IMR-90 (cell line): ENCODE measurements at regions not wholly inside any gene's neighbourhood (a gene's known extent, or its start where the extent isn't known, plus 50 kb on each side); places are given as distances from the start of the nearest gene placed in this dataset.

Experiments used
- ATAC-seq: fragments of 200-7000 bp; cut with Tn5 transposase; 2 replicates; pipeline ENCODE4 v1.9.1; 2020; ENCODE audit warnings: low read depth, mild to moderate bottlenecking, moderate library complexity
- BruUV-seq: library from RNA; stranded (reverse); fragments of 400-500 nt; replicated peaks from 2 replicates; lab custom pipeline; 2021; lab: Mats Ljungman, UMichigan
- CTCF ChIA-PET: fragments of 300-600 bp; formaldehyde crosslinking; extraction: SDS; loops from one replicate; lab custom pipeline; 2021; ENCODE audit warnings: antibody characterized with exemption; lab: Yijun Ruan, JAX
- POLR2A ChIA-PET: fragments of 300-600 bp; sonication (Branson Sonifier 250); formaldehyde crosslinking; loops from one replicate; lab custom pipeline; 2022; ENCODE audit warnings: antibody characterized with exemption; ENCODE audit not compliant: unreplicated experiment; lab: Charles Lee
- DNase-seq: peaks from one replicate; pipeline ENCODE4 v3.0.0; 2013
- H2AFZ ChIP-seq: replicated peaks from 2 replicates; pipeline ENCODE3; 2013; ENCODE audit warnings: low read length, mild to moderate bottlenecking; ENCODE audit not compliant: poor library complexity
- H2AK5ac ChIP-seq: 2 replicates; pipeline ENCODE4 v1.6.1; 2013; ENCODE audit warnings: low read depth, low read length, inconsistent platforms
- H2AK9ac ChIP-seq: replicated peaks from 2 replicates; pipeline ENCODE3; 2013; ENCODE audit warnings: mild to moderate bottlenecking, low read depth, low read length, moderate library complexity; ENCODE audit not compliant: poor library complexity
- H2BK120ac ChIP-seq: 2 replicates; pipeline ENCODE4 v1.6.1; 2013; ENCODE audit warnings: low read depth, low read length, inconsistent platforms
- H2BK15ac ChIP-seq: 3 replicates; pipeline ENCODE4 v1.6.1; 2013; ENCODE audit warnings: low read depth, low read length, inconsistent platforms
- H2BK20ac ChIP-seq: 2 replicates; pipeline ENCODE4 v1.6.1; 2013; ENCODE audit warnings: low read depth, mild to moderate bottlenecking, inconsistent platforms, low read length, moderate library complexity
- H2BK5ac ChIP-seq: 2 replicates; pipeline ENCODE4 v1.6.1; 2013; ENCODE audit warnings: mild to moderate bottlenecking, low read depth, low read length, inconsistent platforms; ENCODE audit not compliant: poor library complexity, severe bottlenecking
- H3K14ac ChIP-seq: replicated peaks from 2 replicates; pipeline ENCODE4 v1.6.1; 2013; ENCODE audit warnings: low read depth, low read length, inconsistent platforms
- H3K18ac ChIP-seq: 2 replicates; pipeline ENCODE4 v1.6.1; 2013; ENCODE audit warnings: low read depth, low read length, control low read depth
- H3K23ac ChIP-seq: 2 replicates; pipeline ENCODE4 v1.6.1; 2013; ENCODE audit warnings: low read depth, low read length, inconsistent platforms
- H3K27ac ChIP-seq: 2 replicates; pipeline ENCODE4 v1.5.1; 2013; ENCODE audit warnings: mild to moderate bottlenecking, control low read depth, low read length; ENCODE audit not compliant: insufficient read depth
- H3K27me3 ChIP-seq: 2 replicates; pipeline ENCODE4 v1.6.1; 2013; ENCODE audit warnings: low read length; ENCODE audit not compliant: control insufficient read depth, insufficient read depth
- H3K36me3 ChIP-seq: 2 replicates; pipeline ENCODE4 v1.6.1; 2013; ENCODE audit warnings: low read length, mixed read lengths; ENCODE audit not compliant: control insufficient read depth, insufficient read depth
- H3K4ac ChIP-seq: 2 replicates; pipeline ENCODE4 v1.6.1; 2013; ENCODE audit warnings: low read depth, low read length, inconsistent platforms
- H3K4me1 ChIP-seq: 2 replicates; pipeline ENCODE4 v1.6.1; 2013; ENCODE audit warnings: low read length, mixed read lengths; ENCODE audit not compliant: control insufficient read depth, insufficient read depth
- H3K4me2 ChIP-seq: 2 replicates; pipeline ENCODE4 v1.6.1; 2013; ENCODE audit warnings: low read depth, mild to moderate bottlenecking, control low read depth, low read length, moderate library complexity
- H3K4me3 ChIP-seq: 2 replicates; pipeline ENCODE4 v1.5.1; 2013; ENCODE audit warnings: low read depth, mild to moderate bottlenecking, control low read depth, low read length, moderate library complexity; ENCODE audit not compliant: insufficient read depth
- H3K56ac ChIP-seq: 2 replicates; pipeline ENCODE4 v1.6.1; 2013; ENCODE audit warnings: low read length, inconsistent platforms; ENCODE audit not compliant: insufficient read depth; ENCODE audit errors: extremely low read depth
- H3K79me1 ChIP-seq, 2 experiments: 2 replicates each; pipeline ENCODE4 v1.6.1; 2013; ENCODE audit warnings: low read length in 2 of 2, inconsistent platforms in 1 of 2, low read depth in 1 of 2
- H3K9ac ChIP-seq: 2 replicates; pipeline ENCODE4 v1.6.1; 2013; ENCODE audit warnings: low read depth, low read length, control low read depth
- H3K9me1 ChIP-seq: 2 replicates; pipeline ENCODE4 v1.6.1; 2013; ENCODE audit warnings: low read length, inconsistent platforms; ENCODE audit not compliant: insufficient read depth
- H3K9me3 ChIP-seq: 2 replicates; pipeline ENCODE4 v1.6.1; 2013; ENCODE audit warnings: low read length; ENCODE audit not compliant: control insufficient read depth, insufficient read depth
- H4K20me1 ChIP-seq: 2 replicates; pipeline ENCODE4 v1.6.1; 2013; ENCODE audit warnings: low read length, inconsistent platforms; ENCODE audit not compliant: insufficient read depth
- H4K5ac ChIP-seq: 2 replicates; pipeline ENCODE4 v1.6.1; 2013; ENCODE audit warnings: mild to moderate bottlenecking, low read depth, low read length, control low read depth
- H4K8ac ChIP-seq, 2 experiments: 2 replicates each; pipeline ENCODE4 v1.6.1; 2013; ENCODE audit warnings: low read depth in 2 of 2, low read length in 2 of 2, control low read depth in 1 of 2, inconsistent platforms in 1 of 2
- H4K91ac ChIP-seq: 2 replicates; pipeline ENCODE4 v1.6.1; 2013; ENCODE audit warnings: low read depth, low read length, inconsistent platforms; ENCODE audit not compliant: insufficient read depth
- BHLHE40 ChIP-seq: fragments of 150-350 bp; IDR thresholded peaks from 2 replicates; pipeline ENCODE4 v1.6.1; 2016; ENCODE audit warnings: mild to moderate bottlenecking, low read depth, low read length
- CEBPB ChIP-seq: IDR thresholded peaks from 2 replicates; pipeline ENCODE4 v1.6.1; 2012; ENCODE audit warnings: low read depth, low read length, improper control_type of control experiment
- CHD1 ChIP-seq: IDR thresholded peaks from 2 replicates; pipeline ENCODE4 v1.6.1; 2012; ENCODE audit warnings: low read depth, low read length, improper control_type of control experiment
- FOS ChIP-seq: fragments of 150-350 bp; IDR thresholded peaks from 2 replicates; pipeline ENCODE4 v1.6.1; 2016; ENCODE audit warnings: low read depth, low read length
- MAFK ChIP-seq: IDR thresholded peaks from 2 replicates; pipeline ENCODE4 v1.6.1; 2012; ENCODE audit warnings: low read depth, low read length, improper control_type of control experiment
- MAZ ChIP-seq: IDR thresholded peaks from 2 replicates; pipeline ENCODE4 v1.6.1; 2012; ENCODE audit warnings: low read depth, mild to moderate bottlenecking, low read length, improper control_type of control experiment, moderate library complexity, borderline replicate concordance
- MXI1 ChIP-seq: IDR thresholded peaks from 2 replicates; pipeline ENCODE4 v1.6.1; 2012; ENCODE audit warnings: low read depth, mild to moderate bottlenecking, low read length, moderate library complexity, borderline replicate concordance
- NFE2L2 ChIP-seq: fragments of 150-350 bp; IDR thresholded peaks from 2 replicates; pipeline ENCODE4 v1.6.1; 2016; ENCODE audit warnings: low read depth, mild to moderate bottlenecking, low read length
- POLR2A ChIP-seq: IDR thresholded peaks from 2 replicates; pipeline ENCODE4 v1.6.1; 2012; ENCODE audit warnings: mild to moderate bottlenecking, low read depth, low read length
- RAD21 ChIP-seq: IDR thresholded peaks from 2 replicates; pipeline ENCODE4 v1.6.1; 2012; ENCODE audit warnings: low read length, improper control_type of control experiment
- RCOR1 ChIP-seq: IDR thresholded peaks from 2 replicates; pipeline ENCODE4 v1.6.1; 2012; ENCODE audit warnings: mild to moderate bottlenecking, low read length, improper control_type of control experiment; ENCODE audit not compliant: insufficient replicate concordance
- RFX5 ChIP-seq: IDR thresholded peaks from 2 replicates; pipeline ENCODE4 v1.8.0; 2012; ENCODE audit warnings: low read depth, mild to moderate bottlenecking, low read length, moderate library complexity
- SMC3 ChIP-seq: fragments of 150-350 bp; IDR thresholded peaks from 2 replicates; pipeline ENCODE4 v1.6.1; 2016; ENCODE audit warnings: low read depth, mild to moderate bottlenecking, antibody characterized with exemption, low read length, moderate library complexity
- WGBS, 2 experiments: methylation state at CpG; one replicate each; pipeline versions ENCODE4 v1.1.5 to v1.1.7; 2013; ENCODE audit warnings: missing lambda C conversion rate in 2 of 2; ENCODE audit not compliant: insufficient read length in 1 of 2; ENCODE audit errors: extremely low coverage in 2 of 2; 5-methylcytosine and 5-hydroxymethylcytosine counted together
- dilution Hi-C: fragments of 300-500 bp; cut with HindIII; formaldehyde crosslinking; loops from one replicate; pipeline ENCODE4 v1.14.3; 2018; ENCODE audit warnings: low sequenced_read_pairs; ENCODE audit not compliant: unreplicated experiment
- in situ Hi-C: fragments of 300-500 bp; cut with MboI; formaldehyde crosslinking; loops from 3 replicates; pipeline ENCODE4 v1.14.3; 2019; ENCODE audit warnings: low sequenced_read_pairs, inconsistent platforms, mixed read lengths
- intact Hi-C: fragments of 100-400 bp; cut with micrococcal nuclease; formaldehyde crosslinking; loops from 2 replicates; pipeline ENCODE4 v1.10.0; 2022
- TF ChIP-seq, protein P1 (sequence below): fragments of 150-350 bp; IDR thresholded peaks from 2 replicates; pipeline ENCODE4 v1.6.1; 2017; ENCODE audit warnings: mild to moderate bottlenecking, antibody characterized with exemption, low read length, low read depth
- TF ChIP-seq, protein P2 (sequence below): conservative IDR thresholded peaks from 2 replicates; pipeline ENCODE4 v1.5.1; 2012; ENCODE audit warnings: mild to moderate bottlenecking, low read depth, low read length, improper control_type of control experiment
- TF ChIP-seq, protein P3 (sequence below): fragments of 150-350 bp; IDR thresholded peaks from 2 replicates; pipeline ENCODE4 v1.6.1; 2016; ENCODE audit warnings: low read depth, mild to moderate bottlenecking, low read length, moderate library complexity, borderline replicate concordance

DNA sequence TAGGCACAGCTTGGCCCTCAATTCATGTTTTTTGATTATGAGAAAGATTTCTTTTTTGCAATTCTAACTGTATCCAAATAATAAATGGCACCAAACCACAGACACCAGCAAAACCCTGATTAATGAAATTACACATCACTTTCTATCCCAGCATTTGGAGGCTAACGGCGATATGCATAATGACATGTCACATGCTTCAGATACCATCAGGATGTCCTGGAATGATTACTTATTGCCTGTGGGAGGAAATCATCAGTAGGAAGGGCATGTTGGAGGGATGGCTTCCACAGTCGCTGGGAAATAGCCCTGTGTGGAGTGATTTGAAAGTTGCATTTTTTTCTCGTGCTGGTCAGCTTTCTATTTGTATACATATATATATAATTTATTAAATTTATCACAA, 121.7 kb downstream of the CMPK2 start:
- no peak overlapping the region for H3K4me2 ChIP-seq
- H2BK5ac ChIP-seq = no peak overlapping the region
- no peak overlapping the region for H3K23ac ChIP-seq
- TF ChIP-seq MXI1 (no peak), BHLHE40 (no peak), NFE2L2 (no peak), CEBPB (no peak), POLR2A (no peak), RFX5 (no peak), MAFK (no peak), RAD21 (no peak), FOS (no peak), SMC3 (no peak), RCOR1 (no peak), CHD1 (no peak), MAZ (no peak)
- TF ChIP-seq, protein P1, sequence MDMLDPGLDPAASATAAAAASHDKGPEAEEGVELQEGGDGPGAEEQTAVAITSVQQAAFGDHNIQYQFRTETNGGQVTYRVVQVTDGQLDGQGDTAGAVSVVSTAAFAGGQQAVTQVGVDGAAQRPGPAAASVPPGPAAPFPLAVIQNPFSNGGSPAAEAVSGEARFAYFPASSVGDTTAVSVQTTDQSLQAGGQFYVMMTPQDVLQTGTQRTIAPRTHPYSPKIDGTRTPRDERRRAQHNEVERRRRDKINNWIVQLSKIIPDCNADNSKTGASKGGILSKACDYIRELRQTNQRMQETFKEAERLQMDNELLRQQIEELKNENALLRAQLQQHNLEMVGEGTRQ = no peak
- TF ChIP-seq, protein P2, sequence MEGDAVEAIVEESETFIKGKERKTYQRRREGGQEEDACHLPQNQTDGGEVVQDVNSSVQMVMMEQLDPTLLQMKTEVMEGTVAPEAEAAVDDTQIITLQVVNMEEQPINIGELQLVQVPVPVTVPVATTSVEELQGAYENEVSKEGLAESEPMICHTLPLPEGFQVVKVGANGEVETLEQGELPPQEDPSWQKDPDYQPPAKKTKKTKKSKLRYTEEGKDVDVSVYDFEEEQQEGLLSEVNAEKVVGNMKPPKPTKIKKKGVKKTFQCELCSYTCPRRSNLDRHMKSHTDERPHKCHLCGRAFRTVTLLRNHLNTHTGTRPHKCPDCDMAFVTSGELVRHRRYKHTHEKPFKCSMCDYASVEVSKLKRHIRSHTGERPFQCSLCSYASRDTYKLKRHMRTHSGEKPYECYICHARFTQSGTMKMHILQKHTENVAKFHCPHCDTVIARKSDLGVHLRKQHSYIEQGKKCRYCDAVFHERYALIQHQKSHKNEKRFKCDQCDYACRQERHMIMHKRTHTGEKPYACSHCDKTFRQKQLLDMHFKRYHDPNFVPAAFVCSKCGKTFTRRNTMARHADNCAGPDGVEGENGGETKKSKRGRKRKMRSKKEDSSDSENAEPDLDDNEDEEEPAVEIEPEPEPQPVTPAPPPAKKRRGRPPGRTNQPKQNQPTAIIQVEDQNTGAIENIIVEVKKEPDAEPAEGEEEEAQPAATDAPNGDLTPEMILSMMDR = no peak
- TF ChIP-seq, protein P3, sequence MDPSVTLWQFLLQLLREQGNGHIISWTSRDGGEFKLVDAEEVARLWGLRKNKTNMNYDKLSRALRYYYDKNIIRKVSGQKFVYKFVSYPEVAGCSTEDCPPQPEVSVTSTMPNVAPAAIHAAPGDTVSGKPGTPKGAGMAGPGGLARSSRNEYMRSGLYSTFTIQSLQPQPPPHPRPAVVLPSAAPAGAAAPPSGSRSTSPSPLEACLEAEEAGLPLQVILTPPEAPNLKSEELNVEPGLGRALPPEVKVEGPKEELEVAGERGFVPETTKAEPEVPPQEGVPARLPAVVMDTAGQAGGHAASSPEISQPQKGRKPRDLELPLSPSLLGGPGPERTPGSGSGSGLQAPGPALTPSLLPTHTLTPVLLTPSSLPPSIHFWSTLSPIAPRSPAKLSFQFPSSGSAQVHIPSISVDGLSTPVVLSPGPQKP = no peak
- intact Hi-C loops = no loop called here
- H4K5ac ChIP-seq = no peak overlapping the region
- no peaks in the 10 kb centered on the region for H3K36me3 ChIP-seq
- ATAC-seq = no peak
- no peak overlapping the region for H4K91ac ChIP-seq
- WGBS, 2 experiments = no CpG with 5 or more reads among the region's 4 CpGs
- no peak overlapping the region for H3K27ac ChIP-seq
- H3K9me1 ChIP-seq = no peaks in the 10 kb centered on the region
- no peaks in the 10 kb centered on the region for H3K9me3 ChIP-seq
- H2BK15ac ChIP-seq = no peak overlapping the region
- H3K4ac ChIP-seq = no peak overlapping the region
- H4K8ac ChIP-seq = no peak overlapping the region
- no peaks in the 10 kb centered on the region for H3K27me3 ChIP-seq
- H3K14ac ChIP-seq = no peak overlapping the region
- BruUV-seq = no TSS peak
- no peak overlapping the region for H2AK9ac ChIP-seq
- H2AK5ac ChIP-seq = no peak overlapping the region
- no peak overlapping the region for H2AFZ ChIP-seq
- H3K79me1 ChIP-seq = no peaks in the 10 kb centered on the region
- dilution Hi-C loops = no loop called here
- H4K20me1 ChIP-seq = no peaks in the 10 kb centered on the region
- in situ Hi-C loops = no loop called here
- H2BK20ac ChIP-seq = no peak overlapping the region
- POLR2A ChIA-PET = no interaction called here
- no peaks in the 10 kb centered on the region for H3K4me1 ChIP-seq
- no peak overlapping the region for H3K9ac ChIP-seq
- no peak overlapping the region for H3K56ac ChIP-seq
- DNase-seq = no peak
- CTCF ChIA-PET = no interaction called here
- no peak overlapping the region for H3K18ac ChIP-seq
- no peak overlapping the region for H2BK120ac ChIP-seq
- H3K4me3 ChIP-seq = no peak overlapping the region
